Hindlimb muscle (tissue), 1 donor: ENCODE measurements at regions not wholly inside any gene's neighbourhood (a gene's known extent, or its start where the extent isn't known, plus 50 kb on each side); places are given as distances from the start of the nearest gene placed in this dataset.
"Not testable (repeated sequence)": the region's sequence is repeated elsewhere in the genome, so short reads cannot be mapped to it uniquely, and the experiment has no call there.

ENCODE experiments used
- DNase-seq: peaks from one replicate; pipeline ENCODE4 v3.0.0-alpha.2; 2013

DNA sequence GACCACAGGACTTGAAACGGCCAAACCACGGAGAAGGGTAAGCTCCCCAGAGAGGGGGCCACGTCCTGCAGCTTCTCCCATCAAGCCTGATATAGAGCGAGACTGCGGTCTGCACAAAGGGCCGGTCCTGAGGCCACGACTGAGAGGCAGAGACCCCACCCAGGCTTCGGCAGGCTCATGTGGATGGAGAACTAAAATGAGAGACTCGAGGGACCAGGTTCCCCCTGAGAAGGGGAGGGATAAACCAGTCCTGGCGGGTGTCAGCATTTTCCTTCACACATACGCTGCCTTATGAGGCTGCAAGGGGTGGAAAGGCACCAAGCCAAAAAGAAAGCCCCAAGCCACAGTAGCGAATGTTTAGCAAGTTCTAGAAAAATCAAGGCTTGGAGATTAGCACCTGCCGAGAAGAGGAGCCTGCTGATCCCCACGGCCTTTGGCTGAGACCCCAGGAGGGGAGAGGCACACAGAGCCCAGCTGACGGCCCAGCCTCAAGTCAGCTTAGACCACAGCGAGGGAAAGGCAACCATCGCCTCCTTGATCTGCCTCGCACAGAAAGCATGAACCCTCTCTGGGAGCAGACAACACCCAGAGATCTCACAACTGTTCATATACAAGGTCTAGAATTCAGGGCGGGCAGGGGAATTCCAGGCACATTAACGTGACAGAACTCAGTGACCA is 92.6 kb upstream of the RNF32 start:
- no peak for DNase-seq

- no peak for DNase-seq
Observed at GRCh38 chr7:156545979-156546378, 94.6 kb upstream of the RNF32 start.

DNA sequence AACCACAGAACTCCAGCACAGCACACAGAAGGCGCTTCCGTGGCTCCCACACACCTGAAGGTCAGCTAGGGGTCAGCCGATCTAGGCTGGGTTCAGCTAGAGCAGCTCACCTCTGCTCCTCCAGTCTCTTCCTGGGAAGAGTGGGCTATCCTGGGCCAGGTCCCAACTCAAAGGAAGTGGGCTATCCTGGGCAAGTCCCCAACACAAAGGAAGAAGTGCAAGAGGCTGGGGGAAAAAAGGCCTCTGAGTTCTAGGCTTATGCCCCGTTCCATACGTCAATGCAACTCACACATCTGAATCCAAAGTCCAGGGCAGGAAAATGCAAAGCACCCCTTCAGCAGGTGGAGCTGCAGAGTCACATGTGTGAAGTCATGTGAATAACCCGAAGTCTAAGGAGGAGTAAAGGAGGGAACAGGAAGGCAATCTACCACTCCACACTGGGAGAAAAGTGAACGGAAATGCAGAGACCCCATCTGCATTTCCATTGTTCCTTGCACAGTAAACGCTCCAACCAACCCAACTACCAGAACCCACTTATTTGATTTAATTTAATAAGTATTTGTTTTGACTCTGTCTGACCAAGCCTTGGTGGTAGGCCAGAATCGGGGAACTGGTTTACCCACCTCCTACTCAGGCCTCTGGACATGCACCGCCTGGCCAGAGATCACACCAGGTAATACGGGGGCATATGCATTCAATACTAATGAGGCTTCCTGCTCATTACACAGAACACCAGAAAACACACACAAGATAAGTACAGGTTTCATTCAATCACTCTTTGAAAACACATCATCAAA is 95.5 kb upstream of the RNF32 start:
- DNase-seq, result no peak

- no peak for DNase-seq
Observed at GRCh38 chr7:156543699-156544598, 96.6 kb upstream of the RNF32 start.

- DNase-seq, result no peak
Observed at GRCh38 chr7:156540619-156541165, 99.9 kb upstream of the RNF32 start.

- no peak for DNase-seq
Observed at GRCh38 chr7:156539999-156540398, 100.6 kb upstream of the RNF32 start.

DNA sequence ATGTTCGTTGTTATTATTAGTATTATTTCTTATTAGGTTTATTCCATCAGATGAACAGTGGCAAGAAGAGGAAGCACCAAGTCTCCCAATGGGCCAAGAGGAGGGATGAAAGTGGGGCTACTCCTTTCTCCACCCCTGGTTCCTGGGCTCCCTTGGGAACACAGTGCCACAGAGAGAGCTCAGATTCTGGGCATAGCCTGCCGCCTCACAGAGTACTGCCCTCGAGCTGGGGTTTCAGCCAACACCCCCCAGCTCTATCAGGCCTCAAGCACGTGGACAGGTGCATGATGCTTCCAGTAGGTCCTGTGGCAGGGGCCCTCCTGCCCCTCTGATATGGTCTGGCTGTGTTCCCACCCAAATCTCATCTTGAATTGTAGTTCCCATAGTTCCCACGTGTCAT is 103.6 kb upstream of the RNF32 start:
- no peak for DNase-seq

- DNase-seq, result no peak
Observed at GRCh38 chr7:156534925-156535324, 105.6 kb upstream of the RNF32 start.

- DNase-seq, result no peak
Observed at GRCh38 chr7:156533964-156534363, 106.6 kb upstream of the RNF32 start.

DNA sequence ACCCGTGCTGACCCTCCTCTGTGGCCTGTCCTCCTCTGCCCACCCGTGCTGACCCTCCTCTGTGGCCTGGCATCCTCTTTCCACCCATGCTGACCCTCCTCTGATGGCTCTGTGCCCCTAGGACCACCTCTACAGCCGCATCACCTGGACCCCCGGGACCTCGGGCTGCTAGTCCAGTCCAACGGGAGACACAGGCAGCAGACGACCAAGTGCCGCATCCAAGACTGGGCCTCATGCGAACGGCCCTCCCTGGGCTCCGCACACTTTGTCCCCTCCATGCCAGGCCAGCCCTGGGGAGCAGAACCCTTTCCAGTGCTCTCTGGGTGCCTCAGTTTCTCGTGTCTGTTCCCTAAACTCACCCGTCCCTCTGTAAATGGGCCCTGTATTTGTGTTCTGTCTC is 107.2 kb upstream of the RNF32 start:
- no peak for DNase-seq

DNA sequence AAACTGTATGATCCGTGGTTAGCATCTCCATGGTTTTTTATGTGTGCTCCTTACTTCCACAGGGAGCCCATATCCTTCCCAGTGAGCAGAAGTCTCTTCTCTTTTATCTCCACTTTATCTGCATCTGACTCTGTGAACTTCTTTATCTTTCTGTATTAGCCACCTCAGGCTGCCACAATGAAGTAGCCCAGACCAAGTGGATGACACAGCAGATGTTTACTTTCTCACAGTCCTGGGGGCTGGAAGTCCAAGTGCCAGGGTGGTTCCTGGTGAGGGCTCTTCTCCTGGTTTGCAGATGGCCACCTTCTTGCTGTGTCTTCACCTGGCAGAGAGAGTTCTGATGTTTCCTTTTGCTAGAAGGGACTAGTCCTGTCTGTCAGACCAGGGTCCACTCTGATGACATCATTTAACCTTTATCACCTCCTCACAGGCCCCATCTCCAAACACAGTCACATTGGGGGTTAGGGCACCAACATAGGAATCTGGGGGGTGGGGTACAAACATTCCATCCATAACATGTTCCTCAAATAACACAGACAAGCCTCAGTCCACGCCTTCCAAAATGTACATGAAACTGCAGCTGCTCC is 108.5 kb upstream of the RNF32 start:
- no peak for DNase-seq

GRCh38 chr7:156529956-156530355 is 110.6 kb upstream of the RNF32 start:
- DNase-seq, result no peak

DNA sequence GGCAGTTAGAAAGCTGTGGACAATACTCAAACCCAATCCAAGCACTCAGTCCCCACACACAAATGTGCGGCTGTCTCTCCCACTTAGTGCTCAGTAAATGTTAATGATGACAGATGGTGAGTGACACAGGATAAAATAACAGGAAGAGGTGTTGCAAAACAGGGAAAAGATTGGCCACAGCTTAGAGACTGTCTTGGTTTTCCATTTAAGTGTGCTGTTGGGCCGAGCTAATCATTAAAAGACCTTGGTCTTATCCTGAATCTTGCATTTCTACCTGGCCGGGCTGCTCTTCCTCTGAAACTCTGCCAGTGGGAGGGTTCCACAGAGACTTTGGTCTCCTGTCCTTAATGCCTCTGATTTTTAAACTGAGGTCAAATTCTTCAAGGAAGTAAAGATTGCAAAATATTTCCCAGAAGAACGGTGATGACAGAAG is 113.1 kb upstream of the RNF32 start:
- DNase-seq, result no peak

- no peak for DNase-seq
Observed at GRCh38 chr7:156524818-156525597, 115.6 kb upstream of the RNF32 start.

GRCh38 chr7:156523447-156524048 is 117.0 kb upstream of the RNF32 start:
- no peak for DNase-seq

DNA sequence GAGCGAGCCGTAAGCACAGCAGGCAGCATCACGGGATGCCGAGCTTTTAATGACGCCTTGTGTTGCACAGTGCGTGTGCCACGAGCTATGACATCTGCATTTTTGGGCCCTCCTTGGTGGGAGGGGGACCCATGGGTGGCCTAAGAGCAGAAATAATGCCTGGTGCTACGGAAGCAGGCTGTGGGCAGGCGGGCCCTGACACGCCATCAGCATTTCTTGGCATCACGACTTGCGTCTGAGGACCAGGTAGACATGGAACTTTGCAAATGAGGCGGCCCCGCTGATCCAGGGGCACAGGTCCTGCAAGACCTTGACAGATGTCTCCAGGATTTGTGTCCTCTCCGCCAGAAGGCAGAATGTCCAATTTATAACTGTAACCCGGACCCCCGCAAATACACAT is 117.8 kb upstream of the RNF32 start:
- DNase-seq, result no peak

DNA sequence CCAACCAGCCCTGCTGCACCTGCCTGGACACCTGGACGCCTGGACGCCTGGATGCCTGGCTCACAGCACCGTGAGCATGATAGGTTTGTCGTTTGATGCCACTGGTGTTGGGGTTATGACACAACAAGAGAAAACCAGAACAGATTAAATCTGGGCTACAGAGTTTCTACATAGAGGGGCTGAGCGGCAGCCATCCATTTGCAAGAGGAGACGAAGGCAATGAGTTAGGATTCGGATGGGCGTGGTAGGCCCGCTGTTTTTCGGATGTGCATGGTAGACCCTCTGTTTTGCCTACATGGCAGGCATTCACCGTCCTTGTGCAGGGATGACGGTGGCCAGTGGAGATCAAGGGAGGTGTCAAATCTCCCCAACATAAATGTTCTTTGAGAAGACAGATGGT is 121.5 kb upstream of the RNF32 start:
- no peak for DNase-seq

GRCh38 chr7:156518466-156518865 is 122.1 kb upstream of the RNF32 start:
- DNase-seq, result no peak

- DNase-seq, result not testable (repeated sequence)
Observed at GRCh38 chr7:156517858-156518257, 122.7 kb upstream of the RNF32 start.

DNA sequence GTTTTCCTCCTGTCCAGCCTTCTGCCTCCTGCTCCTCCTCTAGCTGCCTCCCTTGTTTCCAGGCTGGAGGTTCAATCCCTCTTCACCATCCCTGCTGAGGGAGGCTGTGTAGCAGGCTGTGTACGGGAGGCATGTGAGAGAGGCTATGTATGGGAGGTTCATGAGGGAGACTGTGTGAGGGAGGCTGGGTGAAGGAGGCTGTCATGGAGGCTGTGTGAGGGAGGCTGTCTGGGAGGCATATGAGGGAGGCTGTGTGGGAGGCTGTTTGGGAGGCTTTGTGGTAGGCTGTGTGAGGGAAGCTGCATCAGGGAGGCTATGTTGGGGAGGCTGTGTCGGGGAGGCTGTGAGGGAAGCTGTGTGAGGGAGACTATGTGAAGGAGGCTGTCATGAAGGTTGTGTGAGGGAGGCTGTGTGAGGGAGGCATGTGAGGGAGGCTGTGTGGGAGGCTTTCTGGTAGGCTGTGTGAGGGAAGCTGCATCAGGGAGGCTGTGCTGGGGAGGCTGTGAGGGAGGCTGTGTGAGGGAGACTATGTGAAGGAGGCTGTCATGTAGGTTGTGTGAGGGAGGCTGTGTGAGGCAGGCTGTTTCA is 123.7 kb upstream of the RNF32 start:
- DNase-seq, result no peak
